ENCODE measurements at regions not wholly inside any gene's neighbourhood (a gene's known extent, or its start where the extent isn't known, plus 50 kb on each side); places are given as distances from the start of the nearest gene placed in this dataset.

DNA sequence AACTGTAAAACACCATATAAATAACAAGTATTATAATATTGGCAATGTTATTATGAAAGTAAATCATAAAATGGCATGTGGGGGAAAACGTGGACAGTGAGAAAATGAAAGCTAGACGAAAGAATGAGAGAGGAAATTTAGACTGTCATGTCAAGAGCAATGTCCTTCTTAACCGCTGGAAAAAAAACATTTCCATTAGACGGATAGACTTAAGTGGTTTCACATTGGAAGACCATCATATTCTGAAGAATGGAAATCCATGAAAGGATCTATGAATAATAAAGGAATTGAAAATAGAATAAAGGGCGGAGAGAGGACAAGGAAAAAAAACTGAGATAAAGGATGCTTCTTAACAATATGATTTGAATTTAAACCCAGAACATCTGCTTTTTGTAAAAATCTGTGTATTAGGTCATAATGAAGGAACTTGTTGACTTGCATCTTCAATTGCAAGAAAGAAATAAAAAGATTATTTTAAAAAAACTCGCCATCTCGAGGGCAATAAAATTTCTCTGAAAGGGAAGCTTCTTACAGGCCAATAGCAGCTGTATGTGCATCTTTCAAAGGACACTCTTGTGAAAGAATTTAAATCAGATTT lies 90.6 kb downstream of the SPRY2 start:
- WGBS, 10 experiments: 3 to 88% (median 70%) methylated on average over 5 to 7 of the region's 7 CpGs
- H3K4me3 ChIP-seq: no peak overlapping the region
- no peaks in the 10 kb centered on the region for H3K4me1 ChIP-seq (replicated peaks in 1 of 2)
- in situ Hi-C loops (cut with MboI; ENCODE audit: low pct_unique_long_range_greater_than_20kb in 2 of 9, low sequenced_read_pairs in 9 of 9, unreplicated experiment in 9 of 9): no loop called here
- peak in 7 of 8 experiments; percentile 10 to 79 (median 50) for ATAC-seq (replicated peaks in 6 of 8)
- no peak overlapping the region for H3K27ac ChIP-seq

DNA sequence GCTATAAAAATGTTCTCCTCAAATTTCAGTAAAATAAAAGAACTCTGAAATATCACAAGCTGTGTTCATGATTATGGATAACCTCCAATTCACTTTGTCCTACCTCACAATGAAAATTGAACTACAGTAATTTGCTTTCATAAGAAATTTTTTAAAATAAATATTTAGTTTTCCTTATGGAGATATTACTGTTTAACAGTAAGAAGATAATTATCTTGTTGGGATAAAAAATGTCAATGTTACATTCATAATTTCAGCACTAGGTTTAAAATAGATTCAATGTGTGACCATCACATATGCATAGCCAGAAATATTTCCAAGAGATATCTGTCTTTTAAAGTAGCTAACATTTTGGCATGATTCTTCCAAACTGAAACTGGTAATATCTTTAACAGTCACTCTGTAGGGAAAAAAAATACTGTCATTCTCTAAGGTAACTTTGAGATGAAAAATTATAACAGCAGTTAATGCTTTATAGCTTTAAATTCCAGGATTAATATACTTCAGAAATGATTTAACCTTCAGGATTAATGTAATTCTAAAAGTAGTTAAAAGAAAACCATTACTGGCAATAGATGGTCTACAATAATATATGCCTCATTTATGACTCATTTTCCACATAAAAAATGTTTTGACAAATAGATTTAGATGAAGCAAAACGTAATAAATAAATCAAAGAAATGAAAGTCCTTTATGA lies 91.3 kb downstream of the SPRY2 start:
- WGBS, 10 experiments: 0 to 100% (median 60%) methylated on average over 1 of the region's 1 CpG; no CpG with 5 or more reads in 1 of the 10 experiments
- in situ Hi-C loops (cut with MboI; ENCODE audit: low pct_unique_long_range_greater_than_20kb in 2 of 9, low sequenced_read_pairs in 9 of 9, unreplicated experiment in 9 of 9): no loop called here
- Histone ChIP-seq H3K4me3 (no peak overlapping the region), H3K27ac (no peak overlapping the region), H3K4me1 (replicated peaks in 1 of 2) (no peaks in the 10 kb centered on the region)
- ATAC-seq (replicated peaks in 6 of 8): peak in 5 of 8 experiments; percentile 16 to 72 (median 52)

DNA sequence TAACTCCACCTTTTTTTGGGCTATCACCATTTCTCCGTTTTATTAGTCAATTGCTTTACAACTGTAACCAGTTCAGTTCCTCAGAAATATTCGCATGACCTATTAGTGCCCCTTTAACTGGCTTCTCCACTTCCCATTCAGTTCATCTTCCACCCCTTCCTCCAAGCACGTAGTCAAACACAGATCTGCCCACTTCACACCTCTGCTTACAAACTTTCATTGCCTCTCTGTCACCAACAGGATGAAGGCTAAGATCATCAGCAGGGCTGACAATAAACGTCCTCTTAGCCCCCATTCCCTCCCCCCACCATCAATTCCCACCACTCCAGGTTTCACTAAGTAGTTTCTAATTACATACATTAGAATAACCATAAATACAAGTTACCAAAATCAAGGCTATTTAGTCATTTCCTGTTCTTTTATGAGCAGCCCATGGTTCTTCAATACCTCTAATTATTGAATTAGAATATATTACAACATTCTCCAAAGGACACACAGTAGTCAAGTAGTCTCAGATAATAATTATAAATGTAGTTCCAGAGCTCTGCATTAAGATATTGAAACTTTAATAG lies 95.7 kb downstream of the SPRY2 start:
- Histone ChIP-seq H3K4me3 (no peak overlapping the region), H3K4me1 (replicated peaks in 1 of 2) (no peaks in the 10 kb centered on the region), H3K27ac (no peak overlapping the region)
- WGBS, 10 experiments: 25 to 93% (median 74%) methylated on average over 1 to 4 of the region's 4 CpGs
- ATAC-seq (replicated peaks in 6 of 8): no peak
- in situ Hi-C loops (cut with MboI; ENCODE audit: low pct_unique_long_range_greater_than_20kb in 2 of 9, low sequenced_read_pairs in 9 of 9, unreplicated experiment in 9 of 9): no loop called here

- ATAC-seq (replicated peaks in 6 of 8): no peak
- Histone ChIP-seq H3K27ac (no peak overlapping the region), H3K4me1 (replicated peaks in 1 of 2) (no peaks in the 10 kb centered on the region), H3K4me3 (no peak overlapping the region)
- in situ Hi-C loops (cut with MboI; ENCODE audit: low pct_unique_long_range_greater_than_20kb in 2 of 9, low sequenced_read_pairs in 9 of 9, unreplicated experiment in 9 of 9): no loop called here
- 57 to 100% (median 87%) methylated on average over 1 to 3 of the region's 3 CpGs for WGBS, 10 experiments
These were observed 96.4 kb downstream of the SPRY2 start for GRCh38 chr13:80244574-80244973.

GRCh38 chr13:80242728-80243427 lies 98.0 kb downstream of the SPRY2 start:
- Histone ChIP-seq H3K27ac (no peak overlapping the region), H3K4me1 (replicated peaks in 1 of 2) (no peaks in the 10 kb centered on the region), H3K4me3 (no peak overlapping the region)
- in situ Hi-C loops (cut with MboI; ENCODE audit: low pct_unique_long_range_greater_than_20kb in 2 of 9, low sequenced_read_pairs in 9 of 9, unreplicated experiment in 9 of 9): no loop called here
- ATAC-seq (replicated peaks in 6 of 8): no peak

GRCh38 chr13:80239571-80240255 lies 101.2 kb downstream of the SPRY2 start:
- no peak for ATAC-seq (replicated peaks in 6 of 8)
- in situ Hi-C loops (cut with MboI; ENCODE audit: low pct_unique_long_range_greater_than_20kb in 2 of 9, low sequenced_read_pairs in 9 of 9, unreplicated experiment in 9 of 9): no loop called here
- Histone ChIP-seq H3K27ac (no peak overlapping the region), H3K4me1 (replicated peaks in 1 of 2) (peaks cover 10 to 18% of the 10 kb centered on the region in 2 donors), H3K4me3 (no peak overlapping the region)
- WGBS, 10 experiments: 60 to 100% (median 85%) methylated on average over 1 to 3 of the region's 3 CpGs

- H3K4me3 ChIP-seq: no peak overlapping the region
- in situ Hi-C loops (cut with MboI; ENCODE audit: low pct_unique_long_range_greater_than_20kb in 2 of 9, low sequenced_read_pairs in 9 of 9, unreplicated experiment in 9 of 9): no loop called here
- H3K27ac ChIP-seq: no peak overlapping the region
- no peak for ATAC-seq (replicated peaks in 6 of 8)
- peaks cover 10 to 20% of the 10 kb centered on the region in 2 donors for H3K4me1 ChIP-seq (replicated peaks in 1 of 2)
These were observed 101.8 kb downstream of the SPRY2 start for GRCh38 chr13:80239116-80239515.

DNA sequence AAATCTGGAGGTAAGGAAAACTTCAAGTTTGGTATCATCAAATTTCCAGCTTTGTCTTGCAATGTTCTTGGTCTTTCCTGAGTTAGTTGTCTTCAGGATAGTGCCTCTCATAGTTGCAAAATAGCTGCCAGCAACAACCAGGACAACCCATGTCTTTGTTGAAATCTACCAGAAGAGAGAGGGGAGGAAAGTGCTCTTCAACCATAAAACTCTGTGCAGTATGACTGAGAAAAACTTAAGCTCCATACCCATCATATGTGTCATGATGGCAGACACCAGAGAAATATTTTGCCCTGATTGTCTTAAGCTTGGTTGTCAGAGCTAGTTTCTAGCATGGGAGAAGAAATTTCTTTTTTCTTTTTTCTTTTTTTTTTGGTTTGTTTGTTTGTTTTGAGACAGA lies 103.3 kb downstream of the SPRY2 start:
- Histone ChIP-seq H3K4me3 (no peak overlapping the region), H3K4me1 (replicated peaks in 1 of 2) (peaks cover 10 to 20% of the 10 kb centered on the region in 2 donors), H3K27ac (no peak overlapping the region)
- in situ Hi-C loops (cut with MboI; ENCODE audit: low pct_unique_long_range_greater_than_20kb in 2 of 9, low sequenced_read_pairs in 9 of 9, unreplicated experiment in 9 of 9): no loop called here
- no peak for ATAC-seq (replicated peaks in 6 of 8)

GRCh38 chr13:80235967-80236302 lies 105.0 kb downstream of the SPRY2 start:
- 60 to 83% (median 72%) methylated on average over 2 to 4 of the region's 4 CpGs; no CpG with 5 or more reads in 2 of the 10 experiments for WGBS, 10 experiments
- Histone ChIP-seq H3K27ac (peak overlapping the region in 1 of 2 donors; percentile 13), H3K4me3 (no peak overlapping the region), H3K4me1 (replicated peaks in 1 of 2) (peaks cover 10 to 20% of the 10 kb centered on the region in 2 donors)
- peak in 6 of 8 experiments; percentile 3 to 68 (median 48) for ATAC-seq (replicated peaks in 6 of 8)
- in situ Hi-C loops (cut with MboI; ENCODE audit: low pct_unique_long_range_greater_than_20kb in 2 of 9, low sequenced_read_pairs in 9 of 9, unreplicated experiment in 9 of 9): no loop called here

DNA sequence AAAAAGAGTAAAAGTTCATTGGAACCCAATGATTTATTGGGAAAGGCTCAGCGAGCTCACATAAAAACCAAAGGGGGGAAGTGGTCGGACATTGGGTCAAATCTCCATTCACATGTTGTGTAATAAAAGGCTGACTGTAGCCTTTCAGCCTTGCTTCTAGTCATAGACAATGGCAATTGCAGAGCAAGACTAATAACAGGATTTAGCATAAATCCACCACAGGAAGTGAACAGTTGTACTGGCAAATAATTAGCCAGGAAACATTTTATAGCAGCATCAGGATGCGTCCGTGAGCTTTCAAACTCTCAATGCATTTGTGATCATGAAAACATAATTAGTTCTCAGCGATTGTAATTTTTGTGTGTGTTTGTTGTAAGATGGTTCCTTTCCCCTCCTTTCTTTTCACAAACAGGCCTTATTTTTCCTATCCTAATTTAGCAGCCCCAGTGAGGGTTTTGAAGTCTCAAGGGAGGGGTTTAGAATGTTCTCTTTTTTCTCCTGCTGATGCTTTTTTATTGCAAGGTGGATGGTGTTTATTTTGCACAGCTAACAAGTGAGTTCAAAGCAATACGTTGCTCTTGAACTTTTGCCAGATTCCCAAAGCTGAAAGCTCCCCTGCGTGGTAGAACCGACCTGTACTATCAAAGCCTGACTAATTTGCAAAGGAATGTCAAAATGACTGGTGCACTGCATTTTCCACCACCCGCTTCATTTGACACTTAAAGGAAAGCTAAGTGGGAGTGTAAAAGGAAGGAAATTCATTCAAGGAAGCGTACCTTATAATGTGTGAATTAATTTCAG lies 105.6 kb downstream of the SPRY2 start:
- in situ Hi-C loops (cut with MboI; ENCODE audit: low pct_unique_long_range_greater_than_20kb in 2 of 9, low sequenced_read_pairs in 9 of 9, unreplicated experiment in 9 of 9): no loop called here
- Histone ChIP-seq H3K27ac (peak overlapping the region in 1 of 2 donors; percentile 13), H3K4me3 (peak overlapping the region in 1 of 5 donors; percentile 2), H3K4me1 (replicated peaks in 1 of 2) (peaks cover 10 to 20% of the 10 kb centered on the region in 2 donors)
- WGBS, 10 experiments: 8 to 61% (median 23%) methylated on average over 4 to 9 of the region's 10 CpGs; no CpG with 5 or more reads in 1 of the 10 experiments
- peak in 5 of 8 experiments; percentile 66 to 92 (median 71) for ATAC-seq (replicated peaks in 6 of 8)

GRCh38 chr13:80227645-80228044 lies 113.3 kb downstream of the SPRY2 start:
- Histone ChIP-seq H3K4me1 (replicated peaks in 1 of 2) (peaks cover 5 to 8% of the 10 kb centered on the region in 2 donors), H3K4me3 (no peak overlapping the region), H3K27ac (no peak overlapping the region)
- in situ Hi-C loops (cut with MboI; ENCODE audit: low pct_unique_long_range_greater_than_20kb in 2 of 9, low sequenced_read_pairs in 9 of 9, unreplicated experiment in 9 of 9): no loop called here
- 38 to 100% (median 88%) methylated on average over 1 to 2 of the region's 2 CpGs; no CpG with 5 or more reads in 1 of the 10 experiments for WGBS, 10 experiments
- no peak for ATAC-seq (replicated peaks in 6 of 8)

- H3K4me3 ChIP-seq: no peak overlapping the region
- no peak for ATAC-seq (replicated peaks in 6 of 8)
- no peak overlapping the region for H3K27ac ChIP-seq
- peaks cover 5 to 8% of the 10 kb centered on the region in 2 donors for H3K4me1 ChIP-seq (replicated peaks in 1 of 2)
- 45 to 100% (median 87%) methylated on average over 1 to 2 of the region's 2 CpGs for WGBS, 10 experiments
- in situ Hi-C loops (cut with MboI; ENCODE audit: low pct_unique_long_range_greater_than_20kb in 2 of 9, low sequenced_read_pairs in 9 of 9, unreplicated experiment in 9 of 9): no loop called here
These were observed 114.3 kb downstream of the SPRY2 start for GRCh38 chr13:80226645-80227044.

All from motor neuron (in vitro differentiated cells).